ENCODE measurements at regions not wholly inside any gene's neighbourhood (a gene's known extent, or its start where the extent isn't known, plus 50 kb on each side); places are given as distances from the start of the nearest gene placed in this dataset.

GRCh38 chr7:12120632-12121031, 90.5 kb upstream of the TMEM106B start:
- ATAC-seq (no peak), DNase-seq (no peak)
- no peak overlapping the region for H3K4me3 ChIP-seq
- no peaks in the 10 kb centered on the region for H3K9me3 ChIP-seq
- TF ChIP-seq CTCF (IDR thresholded peaks at IDR 0.05), result no peak
- no peaks in the 10 kb centered on the region for H3K36me3 ChIP-seq
- H3K4me1 ChIP-seq, result no peaks in the 10 kb centered on the region
- intact Hi-C loops (cut with DNase I), result no loop called here
- H3K27me3 ChIP-seq, result no peaks in the 10 kb centered on the region
- H3K27ac ChIP-seq, result no peak overlapping the region

GRCh38 chr7:12123172-12123571, 87.9 kb upstream of the TMEM106B start:
- TF ChIP-seq CTCF (IDR thresholded peaks at IDR 0.05), result no peak
- Histone ChIP-seq H3K9me3 (no peaks in the 10 kb centered on the region), H3K4me1 (no peaks in the 10 kb centered on the region), H3K27me3 (no peaks in the 10 kb centered on the region), H3K27ac (no peak overlapping the region), H3K36me3 (no peaks in the 10 kb centered on the region), H3K4me3 (no peak overlapping the region)
- no peak for ATAC-seq
- no peak for DNase-seq
- intact Hi-C loops (cut with DNase I), result no loop called here

GRCh38 chr7:12124028-12124427, 87.1 kb upstream of the TMEM106B start:
- DNase-seq (no peak), ATAC-seq (no peak)
- Histone ChIP-seq H3K4me3 (no peak overlapping the region), H3K27ac (no peak overlapping the region), H3K4me1 (no peaks in the 10 kb centered on the region), H3K27me3 (no peaks in the 10 kb centered on the region), H3K9me3 (no peaks in the 10 kb centered on the region), H3K36me3 (no peaks in the 10 kb centered on the region)
- intact Hi-C loops (cut with DNase I), result no loop called here
- TF ChIP-seq CTCF (IDR thresholded peaks at IDR 0.05), result no peak

GRCh38 chr7:12127455-12127854, 83.6 kb upstream of the TMEM106B start:
- Histone ChIP-seq H3K9me3 (no peaks in the 10 kb centered on the region), H3K27me3 (no peaks in the 10 kb centered on the region), H3K36me3 (no peaks in the 10 kb centered on the region), H3K27ac (no peak overlapping the region), H3K4me3 (no peak overlapping the region), H3K4me1 (no peaks in the 10 kb centered on the region)
- no peak for DNase-seq
- TF ChIP-seq CTCF (IDR thresholded peaks at IDR 0.05), result no peak
- intact Hi-C loops (cut with DNase I), result no loop called here
- ATAC-seq, result no peak

GRCh38 chr7:12130609-12131008, 80.5 kb upstream of the TMEM106B start:
- no peaks in the 10 kb centered on the region for H3K27me3 ChIP-seq
- no peaks in the 10 kb centered on the region for H3K4me1 ChIP-seq
- H3K9me3 ChIP-seq, result no peaks in the 10 kb centered on the region
- no peak overlapping the region for H3K27ac ChIP-seq
- H3K36me3 ChIP-seq, result no peaks in the 10 kb centered on the region
- intact Hi-C loops (cut with DNase I), result no loop called here
- ATAC-seq (no peak), DNase-seq (no peak)
- TF ChIP-seq CTCF (IDR thresholded peaks at IDR 0.05), result no peak
- no peak overlapping the region for H3K4me3 ChIP-seq

Measured in left lung (tissue), 4 donors.